Activated CD4-positive, alpha-beta T cell treated with anti-CD3 and anti-CD28 coated beads, Interleukin-2, amount 10 ng/mL, durations not matched to agents 7 days and 5 days (primary cell): ENCODE measurements at regions not wholly inside any gene's neighbourhood (a gene's known extent, or its start where the extent isn't known, plus 50 kb on each side); places are given as distances from the start of the nearest gene placed in this dataset.
"Not testable (repeated sequence)": the region's sequence is repeated elsewhere in the genome, so short reads cannot be mapped to it uniquely, and the experiment has no call there.

Experiments
- CTCF ChIA-PET: fragments of 350-600 bp; sonication (Branson Sonifier 250); formaldehyde crosslinking; loops from one replicate; lab custom pipeline; 2021; ENCODE audit warnings: antibody characterized with exemption; lab: Charles Lee
- POLR2A ChIA-PET: fragments of 350-600 bp; sonication (Branson Sonifier 250); formaldehyde crosslinking; loops from one replicate; lab custom pipeline; 2021; ENCODE audit warnings: antibody characterized with exemption; lab: Charles Lee
- DNase-seq: peaks from one replicate; pipeline ENCODE4 v3.0.0-alpha.2; 2020
- H3K27ac Mint-ChIP-seq: one replicate; pipeline ENCODE4 v1.8.0; 2021; ENCODE audit warnings: mild to moderate bottlenecking, moderate library complexity, mixed read lengths
- H3K27me3 Mint-ChIP-seq: one replicate; pipeline ENCODE4 v1.8.0; 2021; ENCODE audit warnings: mixed read lengths
- H3K36me3 Mint-ChIP-seq: one replicate; pipeline ENCODE4 v1.8.0; 2021; ENCODE audit warnings: low read depth, mixed read lengths
- H3K4me1 Mint-ChIP-seq: one replicate; pipeline ENCODE4 v1.8.0; 2021; ENCODE audit warnings: mixed read lengths
- H3K4me3 Mint-ChIP-seq: one replicate; pipeline ENCODE4 v1.8.0; 2021; ENCODE audit warnings: mild to moderate bottlenecking, moderate library complexity, mixed read lengths
- H3K9me3 Mint-ChIP-seq: one replicate; pipeline ENCODE4 v1.8.0; 2021; ENCODE audit warnings: mixed read lengths

DNA sequence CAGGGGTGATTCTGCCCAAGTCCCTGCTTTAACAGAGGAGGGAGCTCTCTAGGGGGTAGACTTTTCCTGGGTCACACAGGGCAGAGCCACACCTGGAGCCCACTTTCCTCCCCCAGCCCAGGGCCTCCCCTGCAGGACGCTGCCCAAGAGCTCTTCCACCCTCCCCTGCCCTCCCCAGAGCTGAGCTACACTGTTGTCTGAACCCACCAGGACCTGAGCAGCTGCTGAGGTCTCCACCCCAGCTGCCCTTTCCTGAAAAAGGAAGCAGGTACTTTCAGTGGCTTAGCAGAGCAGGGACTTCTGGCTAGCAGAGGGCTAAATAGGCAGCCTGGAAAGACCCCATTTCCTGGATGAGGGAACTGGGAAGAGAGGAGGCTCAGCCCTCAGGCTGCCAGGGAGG, 169.3 kb upstream of the ETV3 start:
- H3K27ac Mint-ChIP-seq, result no peak overlapping the region
- H3K4me1 Mint-ChIP-seq, result no peaks in the 10 kb centered on the region
- H3K27me3 Mint-ChIP-seq, result peaks cover 11% of the 10 kb centered on the region
- no peak overlapping the region for H3K4me3 Mint-ChIP-seq
- ChIA-PET CTCF (no interaction called here), POLR2A (no interaction called here)
- no peak for DNase-seq
- H3K36me3 Mint-ChIP-seq, result no peaks in the 10 kb centered on the region
- no peaks in the 10 kb centered on the region for H3K9me3 Mint-ChIP-seq

DNA sequence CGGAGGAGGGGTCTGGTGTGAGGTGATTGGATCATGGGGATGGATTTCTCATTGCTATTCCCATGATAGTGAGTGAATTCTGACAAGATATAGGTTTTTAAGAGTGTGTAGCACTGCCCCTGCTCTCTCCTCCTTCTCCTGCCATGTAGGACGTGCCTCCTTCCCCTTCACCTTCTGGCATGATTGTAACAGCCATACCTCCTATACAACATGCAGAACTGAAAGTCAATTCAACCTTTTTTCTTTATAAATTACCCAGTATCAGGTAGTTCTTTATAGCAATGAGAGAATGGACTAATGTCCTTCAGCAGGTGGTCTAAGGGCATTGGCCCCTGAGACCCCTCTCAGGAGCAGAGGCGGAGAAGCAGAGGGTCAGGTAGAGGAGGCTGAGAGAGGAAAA, 168.7 kb upstream of the ETV3 start:
- Mint-ChIP-seq H3K4me3 (no peak overlapping the region), H3K27me3 (peaks cover 11% of the 10 kb centered on the region), H3K4me1 (no peaks in the 10 kb centered on the region), H3K36me3 (no peaks in the 10 kb centered on the region), H3K27ac (no peak overlapping the region), H3K9me3 (no peaks in the 10 kb centered on the region)
- DNase-seq, result no peak
- CTCF ChIA-PET, result no interaction called here
- POLR2A ChIA-PET, result no interaction called here

DNA sequence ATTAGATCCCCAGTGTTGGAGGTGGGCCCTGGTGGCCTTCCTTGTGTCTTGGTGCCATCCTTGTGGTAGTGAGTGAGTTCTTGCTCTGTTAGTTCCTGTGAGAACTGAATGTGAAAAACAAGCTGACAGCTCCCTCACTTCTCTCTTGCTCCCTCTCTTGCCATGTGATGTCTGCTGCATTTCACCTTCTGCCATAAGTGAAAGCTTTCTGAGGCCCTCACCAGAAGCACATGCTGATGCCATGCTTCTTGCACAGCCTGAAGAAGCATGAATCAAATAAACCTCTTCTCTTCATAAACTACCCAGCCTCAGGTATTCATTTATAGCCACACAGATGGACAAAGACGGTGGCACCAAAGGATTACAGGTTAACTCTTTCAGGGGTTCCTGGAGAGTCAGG, 166.1 kb upstream of the ETV3 start:
- Mint-ChIP-seq H3K4me3 (no peak overlapping the region), H3K4me1 (no peaks in the 10 kb centered on the region)

DNA sequence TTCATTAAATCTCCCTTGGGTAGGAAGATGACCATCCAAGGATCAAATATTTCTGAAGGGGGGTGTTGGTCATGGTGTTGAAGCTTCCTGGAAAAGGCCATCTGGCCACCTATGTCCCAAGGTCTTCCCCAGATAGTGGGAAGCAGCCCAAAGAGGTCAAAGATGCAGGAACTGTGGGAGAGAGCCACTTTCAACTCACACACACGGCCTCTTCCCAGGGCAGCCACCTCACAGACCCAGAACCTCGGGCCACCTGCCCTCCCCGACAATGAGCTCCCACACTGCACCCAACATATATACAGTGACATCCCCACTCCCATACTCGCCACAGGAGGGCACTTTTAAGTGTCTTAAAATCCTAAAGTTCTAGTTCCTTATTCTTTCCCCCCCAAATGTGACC, 164.5 kb upstream of the ETV3 start:
- Mint-ChIP-seq H3K36me3 (no peaks in the 10 kb centered on the region), H3K4me1 (no peaks in the 10 kb centered on the region), H3K4me3 (no peak overlapping the region), H3K27me3 (peaks cover 7% of the 10 kb centered on the region), H3K27ac (no peak overlapping the region), H3K9me3 (no peaks in the 10 kb centered on the region)
- ChIA-PET CTCF (no interaction called here), POLR2A (no interaction called here)
- no peak for DNase-seq

More for the DNA sequence above, 166.1 kb upstream of the ETV3 start:
- Mint-ChIP-seq H3K27me3 (peaks cover 3% of the 10 kb centered on the region), H3K36me3 (no peaks in the 10 kb centered on the region), H3K27ac (no peak overlapping the region), H3K9me3 (no peaks in the 10 kb centered on the region)
- POLR2A ChIA-PET, result no interaction called here
- CTCF ChIA-PET, result no interaction called here
- no peak for DNase-seq

DNA sequence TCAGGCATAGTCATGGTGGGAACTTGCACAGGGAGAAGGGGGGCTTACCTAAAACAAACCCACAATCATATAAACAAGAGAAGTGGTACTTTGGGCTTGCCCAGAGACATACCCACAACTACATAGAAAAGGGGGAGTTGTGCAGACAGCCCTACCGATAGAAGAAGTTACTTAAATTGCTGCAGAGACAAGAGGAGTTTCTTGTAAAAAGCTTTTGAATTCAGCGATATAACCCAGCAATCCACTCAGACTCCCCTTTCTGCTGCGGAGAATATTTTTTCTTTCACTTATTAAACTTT, 164.0 kb upstream of the ETV3 start:
- CTCF ChIA-PET, result no interaction called here
- DNase-seq, result no peak
- Mint-ChIP-seq H3K27me3 (peaks cover 13% of the 10 kb centered on the region), H3K27ac (no peak overlapping the region), H3K36me3 (no peaks in the 10 kb centered on the region), H3K9me3 (no peaks in the 10 kb centered on the region), H3K4me1 (no peaks in the 10 kb centered on the region), H3K4me3 (no peak overlapping the region)
- POLR2A ChIA-PET, result no interaction called here

DNA sequence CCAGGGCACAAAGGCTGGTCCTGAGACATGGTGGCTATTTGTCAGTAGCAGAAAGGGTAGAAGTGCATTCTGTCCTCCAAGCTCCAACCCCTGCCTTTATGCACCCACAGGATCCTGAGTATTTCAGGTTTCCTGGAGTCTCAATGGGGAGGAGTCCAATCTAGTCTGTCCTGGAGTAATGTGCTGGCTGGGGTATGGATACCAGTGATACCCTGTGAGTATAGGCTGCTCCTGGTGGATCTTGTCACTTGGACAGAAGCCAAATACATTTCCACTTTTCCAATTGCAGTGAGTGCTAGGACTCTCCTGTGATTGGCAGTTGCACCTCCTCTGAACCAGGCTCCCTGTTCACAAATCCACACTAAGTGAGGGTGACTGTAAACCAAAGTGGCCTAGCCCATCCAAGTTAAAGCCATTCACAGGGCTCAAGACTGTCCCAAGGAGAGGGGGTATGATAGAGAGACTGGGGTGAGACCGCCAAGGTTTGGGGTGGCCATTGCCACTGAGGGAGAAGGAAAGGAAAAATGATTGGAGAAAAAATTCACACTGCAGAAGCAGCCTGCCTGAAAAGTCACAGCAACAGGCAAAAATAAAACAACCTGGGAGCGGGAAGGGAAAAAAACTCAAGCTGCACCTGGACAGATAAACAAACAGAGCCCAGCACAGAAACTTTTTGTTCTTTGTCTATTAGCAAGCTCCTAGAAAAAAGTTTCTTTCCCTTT, 163.4 kb upstream of the ETV3 start:
- Mint-ChIP-seq H3K36me3 (no peaks in the 10 kb centered on the region), H3K9me3 (no peaks in the 10 kb centered on the region), H3K4me3 (no peak overlapping the region), H3K27ac (no peak overlapping the region), H3K4me1 (no peaks in the 10 kb centered on the region), H3K27me3 (peaks cover 18% of the 10 kb centered on the region)
- DNase-seq, result no peak
- CTCF ChIA-PET, result no interaction called here
- POLR2A ChIA-PET, result no interaction called here

DNA sequence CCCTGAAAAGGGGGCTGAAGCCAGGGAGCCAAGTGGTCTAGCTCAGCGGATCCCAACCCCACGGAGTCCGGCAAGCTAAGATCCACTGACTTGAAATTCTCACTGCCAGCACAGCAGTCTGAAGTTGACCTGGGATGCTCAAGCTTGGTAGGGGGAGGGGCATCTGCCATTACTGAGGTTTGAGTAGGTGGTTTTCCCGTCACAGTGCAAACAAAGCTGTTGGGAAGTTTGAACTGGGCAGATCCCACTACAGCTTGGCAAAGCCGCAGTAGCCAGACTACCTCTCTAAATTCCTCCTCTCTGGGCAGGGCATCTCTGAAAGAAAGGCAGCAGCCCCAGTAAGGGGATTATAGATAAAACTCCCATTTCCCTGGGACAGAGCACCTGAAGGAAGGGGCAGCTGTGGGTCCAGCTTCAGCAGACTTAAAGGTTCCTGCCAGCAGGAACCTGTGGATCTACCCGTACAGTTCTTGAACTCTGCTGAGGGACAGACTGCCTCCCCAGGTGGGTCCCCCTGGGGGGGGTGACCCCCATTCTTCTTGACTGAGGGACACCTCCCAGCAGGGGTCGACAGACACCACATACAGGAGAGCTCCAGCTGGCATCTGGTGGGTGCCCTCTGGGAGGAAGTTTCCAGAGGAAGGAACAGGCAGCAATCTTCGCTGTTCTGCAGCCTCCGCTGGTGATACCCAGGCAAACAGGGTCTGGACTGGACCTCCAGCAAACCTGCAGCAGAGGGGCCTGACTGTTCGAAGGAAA, 156.4 kb upstream of the ETV3 start:
- H3K9me3 Mint-ChIP-seq, H3K4me1 Mint-ChIP-seq, H3K4me3 Mint-ChIP-seq, POLR2A ChIA-PET, CTCF ChIA-PET, H3K27ac Mint-ChIP-seq, H3K36me3 Mint-ChIP-seq, DNase-seq: not testable (repeated sequence)
- H3K27me3 Mint-ChIP-seq, result peaks cover 31% of the 10 kb centered on the region

DNA sequence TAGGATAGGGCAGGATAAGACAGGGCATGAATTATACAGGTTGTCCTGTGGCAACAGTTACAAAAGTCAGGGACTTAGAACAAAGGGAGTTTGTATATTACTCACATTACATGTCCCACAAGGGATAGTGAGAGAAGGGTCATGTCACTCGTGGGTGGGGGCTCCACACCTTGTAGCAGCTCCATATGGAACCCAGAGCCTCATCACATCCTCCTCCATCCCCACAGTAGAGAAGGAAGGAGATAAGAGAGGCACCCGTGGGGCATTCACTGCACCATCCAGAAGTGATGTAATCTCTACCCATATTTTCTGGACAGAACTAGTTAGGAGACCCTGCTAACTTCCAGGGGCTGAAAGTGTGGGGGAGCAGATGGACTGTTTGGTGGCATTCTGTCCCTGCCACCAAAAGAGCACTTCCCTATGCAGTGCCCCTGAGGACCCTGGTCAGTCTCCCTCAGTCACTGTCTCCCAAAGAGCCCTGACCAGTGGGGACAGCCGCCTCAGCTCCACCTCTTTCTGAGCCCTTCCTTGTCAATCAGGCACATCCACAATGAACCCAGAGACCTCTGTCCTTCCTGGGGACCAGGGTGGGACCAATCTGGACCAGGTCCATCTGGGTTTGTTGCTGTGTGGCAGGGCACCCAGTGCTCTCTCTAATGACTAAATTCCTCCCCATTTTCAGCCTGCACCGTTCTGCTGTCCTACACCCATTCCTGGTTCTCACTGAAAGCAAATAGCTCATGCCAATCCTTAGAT, 154.8 kb upstream of the ETV3 start:
- DNase-seq, result no peak
- H3K4me3 Mint-ChIP-seq, result no peak overlapping the region
- H3K36me3 Mint-ChIP-seq, result no peaks in the 10 kb centered on the region
- peaks cover 32% of the 10 kb centered on the region for H3K27me3 Mint-ChIP-seq
- no peak overlapping the region for H3K27ac Mint-ChIP-seq
- no peaks in the 10 kb centered on the region for H3K9me3 Mint-ChIP-seq
- no peaks in the 10 kb centered on the region for H3K4me1 Mint-ChIP-seq
- CTCF ChIA-PET, result no interaction called here
- POLR2A ChIA-PET, result no interaction called here

DNA sequence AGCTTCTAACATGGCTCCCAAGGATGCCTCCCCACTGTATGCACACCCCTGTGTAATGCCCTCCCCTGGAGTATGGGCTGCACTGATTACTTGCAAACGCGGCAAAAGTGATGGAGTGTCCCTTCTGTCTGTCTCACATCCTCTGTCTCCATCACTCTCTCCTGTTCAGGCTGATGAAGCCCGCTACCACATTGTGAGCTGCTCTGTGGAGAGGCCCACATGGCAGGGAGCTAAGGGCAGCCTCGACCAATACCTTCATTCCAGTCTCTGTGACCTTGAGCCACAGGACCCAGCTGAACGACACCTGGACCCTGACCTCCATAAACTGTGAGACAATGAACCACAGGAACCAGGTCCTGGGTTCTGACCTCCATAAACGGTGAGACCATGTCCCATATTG, 154.1 kb upstream of the ETV3 start:
- Mint-ChIP-seq H3K4me3 (no peak overlapping the region), H3K27me3 (peaks cover 32% of the 10 kb centered on the region), H3K36me3 (no peaks in the 10 kb centered on the region), H3K9me3 (no peaks in the 10 kb centered on the region), H3K4me1 (no peaks in the 10 kb centered on the region), H3K27ac (no peak overlapping the region)
- DNase-seq, result no peak
- POLR2A ChIA-PET, result no interaction called here
- CTCF ChIA-PET, result no interaction called here

DNA sequence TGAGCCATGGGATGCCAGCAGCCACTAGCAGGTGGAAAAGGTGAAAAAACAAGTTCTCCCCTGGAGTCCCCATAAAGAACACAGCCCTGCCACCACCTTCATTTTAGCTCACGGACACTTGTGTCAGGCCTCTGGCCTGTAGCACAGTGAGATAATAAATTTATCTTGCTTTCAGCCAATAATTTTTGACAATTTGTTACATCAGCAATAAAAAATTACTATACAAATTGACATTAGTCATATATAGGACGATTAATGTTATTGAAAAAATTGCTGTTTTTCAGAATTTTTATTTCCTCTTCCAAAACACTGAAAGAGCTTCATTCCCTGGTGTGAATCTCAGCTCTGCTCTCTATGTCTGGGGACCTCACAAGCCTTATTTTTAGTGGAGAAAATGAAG, 152.9 kb upstream of the ETV3 start:
- H3K9me3 Mint-ChIP-seq, result no peaks in the 10 kb centered on the region
- H3K27me3 Mint-ChIP-seq, result peaks cover 23% of the 10 kb centered on the region
- ChIA-PET CTCF (no interaction called here), POLR2A (no interaction called here)
- H3K4me1 Mint-ChIP-seq, result no peaks in the 10 kb centered on the region
- H3K27ac Mint-ChIP-seq, result no peak overlapping the region
- H3K36me3 Mint-ChIP-seq, result no peaks in the 10 kb centered on the region
- H3K4me3 Mint-ChIP-seq, result no peak overlapping the region
- no peak for DNase-seq

DNA sequence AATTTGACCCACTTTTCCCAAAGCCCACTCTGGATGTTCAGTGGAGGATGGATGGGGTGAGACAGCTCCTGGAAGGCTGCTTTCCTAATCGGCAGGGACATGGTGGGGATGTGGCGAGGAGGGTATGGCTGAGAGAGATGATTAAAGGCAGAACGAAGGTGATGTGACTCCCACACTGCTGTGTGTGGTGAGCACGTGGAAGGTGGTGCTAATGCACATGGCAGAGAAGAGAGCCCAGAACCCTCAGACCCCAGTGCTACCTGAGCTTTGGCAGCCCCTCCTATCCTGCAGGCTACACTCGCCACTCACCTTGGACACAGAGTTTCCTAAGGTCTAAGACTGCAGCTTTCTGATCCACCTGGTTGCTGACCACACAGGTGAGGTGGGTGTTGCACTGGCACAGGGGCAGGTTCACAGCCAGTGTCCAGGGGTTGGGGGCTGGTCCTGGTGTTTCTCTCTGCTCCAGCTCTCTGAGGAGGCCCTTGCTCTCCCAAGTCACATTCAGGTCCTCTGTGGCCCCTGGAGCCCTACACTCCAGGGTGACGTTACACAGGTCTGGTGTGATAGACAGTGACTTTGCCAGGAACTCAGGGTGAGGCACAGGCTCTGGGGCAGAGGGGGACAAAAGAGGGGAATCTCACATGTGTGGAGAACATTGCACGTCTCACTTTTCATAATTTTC, 151.4 kb upstream of the ETV3 start:
- H3K9me3 Mint-ChIP-seq, result no peaks in the 10 kb centered on the region
- no peak overlapping the region for H3K4me3 Mint-ChIP-seq
- H3K4me1 Mint-ChIP-seq, result no peaks in the 10 kb centered on the region
- ChIA-PET CTCF (no interaction called here), POLR2A (no interaction called here)
- no peak for DNase-seq
- H3K27me3 Mint-ChIP-seq, result peaks cover 13% of the 10 kb centered on the region
- no peaks in the 10 kb centered on the region for H3K36me3 Mint-ChIP-seq
- no peak overlapping the region for H3K27ac Mint-ChIP-seq

DNA sequence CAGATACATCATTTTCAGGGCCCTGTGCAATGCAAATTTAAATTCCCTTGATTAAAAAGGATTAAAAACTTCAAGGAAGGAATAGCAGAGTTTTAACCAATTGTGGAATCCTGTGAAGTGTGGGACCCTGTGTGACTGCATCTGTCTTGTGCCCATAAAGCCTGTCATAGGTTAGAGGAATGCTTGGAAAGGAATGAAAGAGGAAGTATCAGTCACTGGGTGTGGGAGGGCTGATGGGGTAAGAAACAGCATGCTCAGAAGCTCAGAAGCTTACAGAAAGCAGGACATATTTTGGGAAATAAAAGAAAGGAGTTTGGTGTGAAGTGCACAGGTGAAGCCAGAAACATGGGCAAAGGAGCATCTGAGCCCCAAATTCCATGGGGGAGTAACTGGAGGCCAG, 150.8 kb upstream of the ETV3 start:
- DNase-seq, result no peak
- no peaks in the 10 kb centered on the region for H3K9me3 Mint-ChIP-seq
- H3K4me3 Mint-ChIP-seq, result no peak overlapping the region
- ChIA-PET CTCF (no interaction called here), POLR2A (no interaction called here)
- no peak overlapping the region for H3K27ac Mint-ChIP-seq
- H3K36me3 Mint-ChIP-seq, result no peaks in the 10 kb centered on the region
- H3K4me1 Mint-ChIP-seq, result no peaks in the 10 kb centered on the region
- peaks cover 13% of the 10 kb centered on the region for H3K27me3 Mint-ChIP-seq

DNA sequence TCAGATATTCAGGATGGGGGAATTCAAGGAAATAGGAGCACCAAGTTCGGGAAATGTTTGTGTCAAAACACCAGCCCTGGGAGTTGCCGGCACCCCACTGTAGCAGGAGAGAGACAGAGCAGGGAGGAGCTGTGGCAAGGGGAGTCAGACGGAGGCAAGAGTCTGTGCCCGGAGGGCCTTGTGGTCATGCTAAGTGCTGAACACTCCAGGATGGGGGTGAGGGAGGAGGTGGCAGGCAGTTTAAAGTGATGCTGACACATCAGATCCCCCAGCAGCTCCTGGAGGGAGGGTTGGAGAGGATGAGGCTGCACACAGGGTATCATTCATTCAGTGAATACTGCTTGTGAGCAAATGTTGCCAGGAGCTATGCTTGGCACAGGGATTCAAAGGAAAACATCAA, 150.3 kb upstream of the ETV3 start:
- no peak for DNase-seq
- CTCF ChIA-PET, result no interaction called here
- no peaks in the 10 kb centered on the region for H3K4me1 Mint-ChIP-seq
- POLR2A ChIA-PET, result no interaction called here
- no peaks in the 10 kb centered on the region for H3K36me3 Mint-ChIP-seq
- no peak overlapping the region for H3K4me3 Mint-ChIP-seq
- no peak overlapping the region for H3K27ac Mint-ChIP-seq
- H3K9me3 Mint-ChIP-seq, result no peaks in the 10 kb centered on the region
- H3K27me3 Mint-ChIP-seq, result peaks cover 14% of the 10 kb centered on the region
